Calu3 (cell line): ENCODE measurements at regions not wholly inside any gene's neighbourhood (a gene's known extent, or its start where the extent isn't known, plus 50 kb on each side); places are given as distances from the start of the nearest gene placed in this dataset.

Source experiments
- BruUV-seq: library from RNA; stranded (reverse); fragments of 400-500 nt; replicated peaks from 2 replicates; lab custom pipeline; 2021; lab: Mats Ljungman, UMichigan
- CTCF ChIA-PET: fragments of 300-600 bp; sonication (Branson Sonifier 250); formaldehyde crosslinking; loops from one replicate; lab custom pipeline; 2022; ENCODE audit warnings: antibody characterized with exemption; lab: Charles Lee
- DNase-seq: peaks from one replicate; pipeline ENCODE4 v3.0.0; 2022
- H3K27ac Mint-ChIP-seq: one replicate; pipeline ENCODE4 v1.8.0; 2022; ENCODE audit warnings: mixed read lengths; ENCODE audit not compliant: unreplicated experiment
- H3K27me3 Mint-ChIP-seq: one replicate; pipeline ENCODE4 v1.8.0; 2022; ENCODE audit warnings: mixed read lengths; ENCODE audit not compliant: unreplicated experiment
- H3K36me3 Mint-ChIP-seq: one replicate; pipeline ENCODE4 v1.8.0; 2022; ENCODE audit warnings: mild to moderate bottlenecking, moderate library complexity, mixed read lengths; ENCODE audit not compliant: insufficient read depth, unreplicated experiment
- H3K4me1 Mint-ChIP-seq: one replicate; pipeline ENCODE4 v1.8.0; 2022; ENCODE audit warnings: mild to moderate bottlenecking, low read depth, mixed read lengths; ENCODE audit not compliant: unreplicated experiment
- H3K4me3 Mint-ChIP-seq: one replicate; pipeline ENCODE4 v1.8.0; 2022; ENCODE audit warnings: mild to moderate bottlenecking, low read depth, moderate library complexity, mixed read lengths; ENCODE audit not compliant: unreplicated experiment
- H3K9me3 Mint-ChIP-seq: one replicate; pipeline ENCODE4 v1.8.0; 2022; ENCODE audit warnings: low read depth, mixed read lengths; ENCODE audit not compliant: unreplicated experiment
- CTCF ChIP-seq: fragments of 200-600 bp; IDR thresholded peaks from one replicate; pipeline ENCODE4 v1.8.0; 2022; ENCODE audit warnings: antibody characterized with exemption; ENCODE audit not compliant: unreplicated experiment
- intact Hi-C: fragments of 100-400 bp; cut with micrococcal nuclease; formaldehyde crosslinking; loops from one replicate; pipeline ENCODE4 v1.10.0; 2022; ENCODE audit not compliant: unreplicated experiment

GRCh38 chr17:33492731-33493265 is 199.7 kb upstream of the ASIC2 start:
- H3K9me3 Mint-ChIP-seq = no peaks in the 10 kb centered on the region
- CTCF ChIA-PET = no interaction called here
- no TSS peak for BruUV-seq

GRCh38 chr17:33493566-33493965 is 200.5 kb upstream of the ASIC2 start:
- no TSS peak for BruUV-seq
- H3K9me3 Mint-ChIP-seq = no peaks in the 10 kb centered on the region
- TF ChIP-seq CTCF = no peak
- H3K27ac Mint-ChIP-seq = no peak overlapping the region
- CTCF ChIA-PET = no interaction called here
- H3K27me3 Mint-ChIP-seq = peaks cover 92% of the 10 kb centered on the region
- intact Hi-C loops = no loop called here
- H3K4me1 Mint-ChIP-seq = no peaks in the 10 kb centered on the region
- no peaks in the 10 kb centered on the region for H3K36me3 Mint-ChIP-seq
- H3K4me3 Mint-ChIP-seq = no peak overlapping the region
- DNase-seq = no peak

More at GRCh38 chr17:33492731-33493265, 199.7 kb upstream of the ASIC2 start:
- H3K27ac Mint-ChIP-seq = no peak overlapping the region
- H3K36me3 Mint-ChIP-seq = no peaks in the 10 kb centered on the region
- intact Hi-C loops = no loop called here
- no peaks in the 10 kb centered on the region for H3K4me1 Mint-ChIP-seq
- peaks cover 90% of the 10 kb centered on the region for H3K27me3 Mint-ChIP-seq
- no peak for DNase-seq
- H3K4me3 Mint-ChIP-seq = no peak overlapping the region
- no peak for TF ChIP-seq CTCF

- H3K27me3 Mint-ChIP-seq = peaks cover 92% of the 10 kb centered on the region
- intact Hi-C loops = no loop called here
- H3K4me1 Mint-ChIP-seq = no peaks in the 10 kb centered on the region
- no peaks in the 10 kb centered on the region for H3K36me3 Mint-ChIP-seq
- H3K9me3 Mint-ChIP-seq = no peaks in the 10 kb centered on the region
- BruUV-seq = no TSS peak
- H3K27ac Mint-ChIP-seq = no peak overlapping the region
- TF ChIP-seq CTCF = no peak
- no peak for DNase-seq
- H3K4me3 Mint-ChIP-seq = no peak overlapping the region
- CTCF ChIA-PET = no interaction called here
Measured at GRCh38 chr17:33494151-33494550, 201.1 kb upstream of the ASIC2 start.

GRCh38 chr17:33497623-33498022 is 204.5 kb upstream of the ASIC2 start:
- Mint-ChIP-seq H3K4me1 (no peaks in the 10 kb centered on the region), H3K27ac (no peak overlapping the region), H3K9me3 (no peaks in the 10 kb centered on the region), H3K4me3 (no peak overlapping the region), H3K36me3 (no peaks in the 10 kb centered on the region), H3K27me3 (peaks cover 70% of the 10 kb centered on the region)
- TF ChIP-seq CTCF = no peak
- no TSS peak for BruUV-seq
- CTCF ChIA-PET = no interaction called here
- intact Hi-C loops = no loop called here
- DNase-seq = no peak
